ENCODE measurements at regions not wholly inside any gene's neighbourhood (a gene's known extent, or its start where the extent isn't known, plus 50 kb on each side); places are given as distances from the start of the nearest gene placed in this dataset.

DNA sequence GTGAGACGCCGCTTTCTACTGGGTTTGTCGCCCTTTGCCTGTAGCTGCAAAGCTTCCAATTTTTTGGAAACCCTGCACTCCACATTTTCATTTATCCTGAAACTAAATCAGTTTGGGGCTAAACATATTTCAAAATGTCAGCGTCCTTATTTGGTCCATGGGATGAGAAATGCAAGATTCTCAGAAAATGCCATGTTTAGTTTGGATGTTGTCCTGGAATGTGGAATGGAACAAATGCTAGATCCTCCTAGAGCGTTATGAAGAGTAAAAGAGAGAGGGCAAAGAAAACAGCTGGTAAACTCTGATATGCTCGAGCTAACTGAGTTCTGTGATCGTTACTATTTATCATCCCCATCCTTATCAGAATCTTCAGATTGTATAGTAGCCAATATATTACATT lies 236.9 kb downstream of the KLF6 start:
- no peak overlapping the region for H3K27ac ChIP-seq (ENCODE audit: low read depth, low read length)
- H3K4me3 ChIP-seq (ENCODE audit: low read length), result no peak overlapping the region
- H3K79me2 ChIP-seq (ENCODE audit: control insufficient read depth, low read length), result no peaks in the 10 kb centered on the region
- no peaks in the 10 kb centered on the region for H3K9me3 ChIP-seq (ENCODE audit: control insufficient read depth, insufficient read depth, low read length)
- no peaks in the 10 kb centered on the region for H3K36me3 ChIP-seq (ENCODE audit: control insufficient read depth, low read length)
- H3K4me2 ChIP-seq (ENCODE audit: low read length), result no peak overlapping the region
- peaks cover 9% of the 10 kb centered on the region for H3K4me1 ChIP-seq (ENCODE audit: control insufficient read depth, low read length)
- TF ChIP-seq EZH2phosphoT487 (IDR thresholded peaks at IDR 0.05; ENCODE audit: borderline replicate concordance, low read length), result no peak
- TF ChIP-seq, protein P1, sequence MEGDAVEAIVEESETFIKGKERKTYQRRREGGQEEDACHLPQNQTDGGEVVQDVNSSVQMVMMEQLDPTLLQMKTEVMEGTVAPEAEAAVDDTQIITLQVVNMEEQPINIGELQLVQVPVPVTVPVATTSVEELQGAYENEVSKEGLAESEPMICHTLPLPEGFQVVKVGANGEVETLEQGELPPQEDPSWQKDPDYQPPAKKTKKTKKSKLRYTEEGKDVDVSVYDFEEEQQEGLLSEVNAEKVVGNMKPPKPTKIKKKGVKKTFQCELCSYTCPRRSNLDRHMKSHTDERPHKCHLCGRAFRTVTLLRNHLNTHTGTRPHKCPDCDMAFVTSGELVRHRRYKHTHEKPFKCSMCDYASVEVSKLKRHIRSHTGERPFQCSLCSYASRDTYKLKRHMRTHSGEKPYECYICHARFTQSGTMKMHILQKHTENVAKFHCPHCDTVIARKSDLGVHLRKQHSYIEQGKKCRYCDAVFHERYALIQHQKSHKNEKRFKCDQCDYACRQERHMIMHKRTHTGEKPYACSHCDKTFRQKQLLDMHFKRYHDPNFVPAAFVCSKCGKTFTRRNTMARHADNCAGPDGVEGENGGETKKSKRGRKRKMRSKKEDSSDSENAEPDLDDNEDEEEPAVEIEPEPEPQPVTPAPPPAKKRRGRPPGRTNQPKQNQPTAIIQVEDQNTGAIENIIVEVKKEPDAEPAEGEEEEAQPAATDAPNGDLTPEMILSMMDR (IDR thresholded peaks at IDR 0.05; ENCODE audit: low read depth, low read length, poor library complexity, severe bottlenecking), result no peak
- H4K20me1 ChIP-seq (ENCODE audit: control insufficient read depth, insufficient read depth, low read depth, low read length), result no peaks in the 10 kb centered on the region
- no peaks in the 10 kb centered on the region for H3F3A ChIP-seq (ENCODE audit: control insufficient read depth, insufficient read depth)
- H3K27me3 ChIP-seq (ENCODE audit: control insufficient read depth, low read length), result no peaks in the 10 kb centered on the region
- no peaks in the 10 kb centered on the region for H3K9me2 ChIP-seq (replicated peaks; ENCODE audit: control insufficient read depth, low read length)

DNA sequence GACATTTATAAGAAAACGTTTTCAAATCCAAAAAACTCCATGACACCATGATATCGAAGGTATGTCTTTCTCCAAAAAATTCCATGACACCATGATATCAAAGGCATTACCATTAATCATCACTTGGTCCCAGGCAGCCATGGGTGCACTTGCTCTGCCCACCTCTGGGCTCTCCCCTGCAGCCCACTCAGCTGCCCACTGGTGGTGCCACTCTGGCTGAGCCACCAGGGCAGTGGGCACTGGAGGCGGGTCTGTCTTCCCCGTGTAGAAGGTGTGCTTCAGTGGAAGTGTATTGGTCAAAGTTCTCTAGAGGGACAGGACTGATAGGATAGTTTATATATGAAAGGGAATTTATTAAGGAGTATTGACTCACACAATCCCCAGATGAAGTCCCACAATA lies 240.4 kb downstream of the KLF6 start:
- Histone ChIP-seq H3K27ac (ENCODE audit: low read depth, low read length) (no peak overlapping the region), H3F3A (ENCODE audit: control insufficient read depth, insufficient read depth) (no peaks in the 10 kb centered on the region), H3K36me3 (ENCODE audit: control insufficient read depth, low read length) (no peaks in the 10 kb centered on the region)

DNA sequence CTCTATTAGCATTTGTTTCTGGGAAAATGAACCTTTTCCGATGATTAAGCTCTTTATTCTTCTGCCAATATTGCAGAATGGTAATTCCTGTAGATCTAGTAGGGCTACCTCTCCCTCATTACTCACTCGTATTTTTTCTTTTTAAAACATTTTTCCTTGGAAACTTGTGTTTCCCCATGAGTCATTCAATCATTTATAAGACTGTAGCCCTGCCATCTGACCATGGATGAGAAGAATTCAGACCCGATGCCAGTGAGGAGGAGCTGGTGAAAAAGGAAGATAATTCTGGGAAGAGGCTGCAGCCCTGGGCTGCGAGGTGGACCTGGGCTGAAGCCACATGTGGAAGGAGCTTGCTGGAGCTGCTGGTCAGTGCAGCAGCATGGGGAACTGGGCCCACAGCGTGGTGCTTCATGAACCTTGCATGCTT lies 242.8 kb downstream of the KLF6 start:
- Histone ChIP-seq H3K36me3 (ENCODE audit: control insufficient read depth, low read length) (no peaks in the 10 kb centered on the region), H3K27me3 (ENCODE audit: control insufficient read depth, low read length) (no peaks in the 10 kb centered on the region), H3F3A (ENCODE audit: control insufficient read depth, insufficient read depth) (no peaks in the 10 kb centered on the region), H3K9me2 (replicated peaks; ENCODE audit: control insufficient read depth, low read length) (no peaks in the 10 kb centered on the region), H3K9me3 (ENCODE audit: control insufficient read depth, insufficient read depth, low read length) (no peaks in the 10 kb centered on the region), H4K20me1 (ENCODE audit: control insufficient read depth, insufficient read depth, low read depth, low read length) (no peaks in the 10 kb centered on the region), H3K27ac (ENCODE audit: low read depth, low read length) (no peak overlapping the region), H3K4me3 (ENCODE audit: low read length) (no peak overlapping the region), H3K79me2 (ENCODE audit: control insufficient read depth, low read length) (no peaks in the 10 kb centered on the region), H3K4me1 (ENCODE audit: control insufficient read depth, low read length) (no peaks in the 10 kb centered on the region), H3K4me2 (ENCODE audit: low read length) (no peak overlapping the region)
- TF ChIP-seq, protein P1 (IDR thresholded peaks at IDR 0.05; ENCODE audit: low read depth, low read length, poor library complexity, severe bottlenecking), result no peak
- TF ChIP-seq EZH2phosphoT487 (IDR thresholded peaks at IDR 0.05; ENCODE audit: borderline replicate concordance, low read length), result no peak

More for the DNA sequence above, 240.4 kb downstream of the KLF6 start:
- Histone ChIP-seq H3K27me3 (ENCODE audit: control insufficient read depth, low read length) (no peaks in the 10 kb centered on the region), H3K4me3 (ENCODE audit: low read length) (no peak overlapping the region), H3K4me2 (ENCODE audit: low read length) (no peak overlapping the region), H3K9me3 (ENCODE audit: control insufficient read depth, insufficient read depth, low read length) (no peaks in the 10 kb centered on the region), H3K4me1 (ENCODE audit: control insufficient read depth, low read length) (peaks cover 9% of the 10 kb centered on the region), H3K9me2 (replicated peaks; ENCODE audit: control insufficient read depth, low read length) (no peaks in the 10 kb centered on the region), H4K20me1 (ENCODE audit: control insufficient read depth, insufficient read depth, low read depth, low read length) (no peaks in the 10 kb centered on the region), H3K79me2 (ENCODE audit: control insufficient read depth, low read length) (no peaks in the 10 kb centered on the region)
- TF ChIP-seq, protein P1 (IDR thresholded peaks at IDR 0.05; ENCODE audit: low read depth, low read length, poor library complexity, severe bottlenecking), result no peak
- TF ChIP-seq EZH2phosphoT487 (IDR thresholded peaks at IDR 0.05; ENCODE audit: borderline replicate concordance, low read length), result no peak
